SK-N-SH (cell line): ENCODE measurements at regions not wholly inside any gene's neighbourhood (a gene's known extent, or its start where the extent isn't known, plus 50 kb on each side); places are given as distances from the start of the nearest gene placed in this dataset.

Source experiments
- CTCF ChIP-seq: fragments of 200-600 bp; sonication (generic); IDR thresholded peaks from 2 replicates; pipeline ENCODE4 v1.6.1; 2017; ENCODE audit warnings: antibody characterized with exemption, mild to moderate bottlenecking, moderate library complexity
- FOSL2 ChIP-seq: IDR thresholded peaks from 2 replicates; pipeline ENCODE4 v1.4.0; 2012; ENCODE audit warnings: low read depth, mild to moderate bottlenecking, moderate library complexity, borderline replicate concordance
- FOXM1 ChIP-seq: IDR thresholded peaks from 2 replicates; pipeline ENCODE4 v1.4.0; 2012; ENCODE audit warnings: low read depth, mild to moderate bottlenecking
- MAX ChIP-seq: IDR thresholded peaks from 2 replicates; pipeline ENCODE4 v1.4.0; 2012; ENCODE audit warnings: low read depth
- MXI1 ChIP-seq: IDR thresholded peaks from 2 replicates; pipeline ENCODE4 v1.6.1; 2012; ENCODE audit warnings: mild to moderate bottlenecking, low read depth, low read length, improper control_type of control experiment
- POLR2AphosphoS5 ChIP-seq: IDR thresholded peaks from 2 replicates; pipeline ENCODE4 v1.6.1; 2012; ENCODE audit warnings: low read depth, low read length
- SIN3A ChIP-seq: IDR thresholded peaks from 2 replicates; pipeline ENCODE4 v1.6.1; 2012; ENCODE audit warnings: low read depth, mild to moderate bottlenecking, low read length, moderate library complexity, borderline replicate concordance
- TAF1 ChIP-seq: IDR thresholded peaks from 2 replicates; pipeline ENCODE4 v1.6.1; 2012; ENCODE audit warnings: low read depth, mild to moderate bottlenecking, low read length, moderate library complexity, borderline replicate concordance
- ZBTB33 ChIP-seq: IDR thresholded peaks from 2 replicates; pipeline ENCODE4 v1.4.0; 2012; ENCODE audit warnings: low read depth, borderline replicate concordance

- TF ChIP-seq CTCF (no peak), POLR2AphosphoS5 (no peak), TAF1 (no peak), MAX (no peak), FOXM1 (no peak), FOSL2 (no peak), MXI1 (no peak), SIN3A (no peak), ZBTB33 (no peak)
These were observed 102.7 kb downstream of the OLFM4 start for GRCh38 chr13:53131361-53131760.
